ENCODE measurements at regions not wholly inside any gene's neighbourhood (a gene's known extent, or its start where the extent isn't known, plus 50 kb on each side); places are given as distances from the start of the nearest gene placed in this dataset.

- no peaks in the 10 kb centered on the region for H3K9me3 Mint-ChIP-seq (ENCODE audit: unreplicated experiment)
- no peaks in the 10 kb centered on the region for H3K36me3 Mint-ChIP-seq (ENCODE audit: insufficient read depth, unreplicated experiment)
- no peak overlapping the region for H3K4me3 ChIP-seq (ENCODE audit: low read depth, low read length)
- H3K4me1 Mint-ChIP-seq (ENCODE audit: low read depth, unreplicated experiment): no peaks in the 10 kb centered on the region
- H3K4me3 Mint-ChIP-seq (ENCODE audit: unreplicated experiment): no peak overlapping the region
- ChIA-PET POLR2A (no interaction called here), CTCF (no interaction called here)
- H3K4me1 ChIP-seq: no peaks in the 10 kb centered on the region
- peaks cover 6% of the 10 kb centered on the region for H3K27me3 Mint-ChIP-seq (ENCODE audit: insufficient read depth, unreplicated experiment)
- BruUV-seq (replicated peaks): no TSS peak
- no peaks in the 10 kb centered on the region for H3K36me3 ChIP-seq (ENCODE audit: control insufficient read depth, insufficient read depth, low read length)
- no peaks in the 10 kb centered on the region for H3K27me3 ChIP-seq (replicated peaks; ENCODE audit: control insufficient read depth, insufficient read depth, low read length)
- no peak overlapping the region for H3K27ac Mint-ChIP-seq (ENCODE audit: unreplicated experiment)
- DNase-seq: no peak
- intact Hi-C loops (cut with micrococcal nuclease; ENCODE audit: unreplicated experiment): no loop called here
- no peak for TF ChIP-seq CTCF (IDR thresholded peaks at IDR 0.05; ENCODE audit: insufficient read depth in 1 of 2, low read depth in 1 of 2, low read length in 1 of 2, severe bottlenecking in 1 of 2, unreplicated experiment in 1 of 2)
- no peaks in the 10 kb centered on the region for H3K9me3 ChIP-seq
Measured at GRCh38 chr14:98953551-98954348, 318.2 kb downstream of the BCL11B start.

- Histone ChIP-seq H3K4me1 (no peaks in the 10 kb centered on the region), H3K36me3 (ENCODE audit: control insufficient read depth, insufficient read depth, low read length) (no peaks in the 10 kb centered on the region), H3K9me3 (no peaks in the 10 kb centered on the region), H3K4me3 (ENCODE audit: low read depth, low read length) (no peak overlapping the region), H3K27me3 (replicated peaks; ENCODE audit: control insufficient read depth, insufficient read depth, low read length) (no peaks in the 10 kb centered on the region)
- no peaks in the 10 kb centered on the region for H3K9me3 Mint-ChIP-seq (ENCODE audit: unreplicated experiment)
- no peak overlapping the region for H3K27ac Mint-ChIP-seq (ENCODE audit: unreplicated experiment)
- ChIA-PET POLR2A (no interaction called here), CTCF (no interaction called here)
- TF ChIP-seq CTCF (IDR thresholded peaks at IDR 0.05; ENCODE audit: insufficient read depth in 1 of 2, low read depth in 1 of 2, low read length in 1 of 2, severe bottlenecking in 1 of 2, unreplicated experiment in 1 of 2): no peak
- H3K27me3 Mint-ChIP-seq (ENCODE audit: insufficient read depth, unreplicated experiment): peaks cover 6% of the 10 kb centered on the region
- no TSS peak for BruUV-seq (replicated peaks)
- no peaks in the 10 kb centered on the region for H3K36me3 Mint-ChIP-seq (ENCODE audit: insufficient read depth, unreplicated experiment)
- H3K4me3 Mint-ChIP-seq (ENCODE audit: unreplicated experiment): no peak overlapping the region
- DNase-seq: no peak
- no peaks in the 10 kb centered on the region for H3K4me1 Mint-ChIP-seq (ENCODE audit: low read depth, unreplicated experiment)
- intact Hi-C loops (cut with micrococcal nuclease; ENCODE audit: unreplicated experiment): no loop called here
Measured at GRCh38 chr14:98954349-98955000, 317.5 kb downstream of the BCL11B start.

GRCh38 chr14:98955036-98955740, 316.8 kb downstream of the BCL11B start:
- POLR2A ChIA-PET: no interaction called here
- Histone ChIP-seq H3K9me3 (no peaks in the 10 kb centered on the region), H3K36me3 (ENCODE audit: control insufficient read depth, insufficient read depth, low read length) (no peaks in the 10 kb centered on the region), H3K4me3 (ENCODE audit: low read depth, low read length) (no peak overlapping the region), H3K27me3 (replicated peaks; ENCODE audit: control insufficient read depth, insufficient read depth, low read length) (no peaks in the 10 kb centered on the region), H3K4me1 (no peaks in the 10 kb centered on the region)
- Mint-ChIP-seq H3K27ac (ENCODE audit: unreplicated experiment) (no peak overlapping the region), H3K36me3 (ENCODE audit: insufficient read depth, unreplicated experiment) (no peaks in the 10 kb centered on the region), H3K4me3 (ENCODE audit: unreplicated experiment) (no peak overlapping the region), H3K4me1 (ENCODE audit: low read depth, unreplicated experiment) (no peaks in the 10 kb centered on the region), H3K9me3 (ENCODE audit: unreplicated experiment) (no peaks in the 10 kb centered on the region), H3K27me3 (ENCODE audit: insufficient read depth, unreplicated experiment) (peaks cover 6% of the 10 kb centered on the region)
- CTCF ChIA-PET: no interaction called here
- DNase-seq: no peak
- intact Hi-C loops (cut with micrococcal nuclease; ENCODE audit: unreplicated experiment): no loop called here
- no TSS peak for BruUV-seq (replicated peaks)
- TF ChIP-seq CTCF (IDR thresholded peaks at IDR 0.05; ENCODE audit: insufficient read depth in 1 of 2, low read depth in 1 of 2, low read length in 1 of 2, severe bottlenecking in 1 of 2, unreplicated experiment in 1 of 2): no peak

Measured in Caco-2 (cell line).